HG03103 (cell line): ENCODE measurements at regions not wholly inside any gene's neighbourhood (a gene's known extent, or its start where the extent isn't known, plus 50 kb on each side); places are given as distances from the start of the nearest gene placed in this dataset.
"Not testable (repeated sequence)": the region's sequence is repeated elsewhere in the genome, so short reads cannot be mapped to it uniquely, and the experiment has no call there.

Source experiments
- ATAC-seq: cut with Tn5 transposase; IDR thresholded peaks from one replicate; pipeline ENCODE4 v1.9.1; 2021; ENCODE audit warnings: low read depth; ENCODE audit not compliant: unreplicated experiment

- ATAC-seq: no peak
Measured at GRCh38 chr12:63508543-63508942, 159.8 kb downstream of the DPY19L2 start.

GRCh38 chr12:63499567-63499966, 168.7 kb downstream of the DPY19L2 start:
- no peak for ATAC-seq

GRCh38 chr12:63498239-63498638, 170.1 kb downstream of the DPY19L2 start:
- no peak for ATAC-seq

- ATAC-seq: no peak
Measured at GRCh38 chr12:63496654-63497053, 171.6 kb downstream of the DPY19L2 start.

GRCh38 chr12:63495974-63496373, 172.3 kb downstream of the DPY19L2 start:
- no peak for ATAC-seq

GRCh38 chr12:63493357-63493756, 174.9 kb downstream of the DPY19L2 start:
- not testable (repeated sequence) for ATAC-seq

GRCh38 chr12:63480186-63480585, 188.1 kb downstream of the DPY19L2 start:
- ATAC-seq: no peak

- no peak for ATAC-seq
Measured at GRCh38 chr12:63470161-63470560, 198.1 kb downstream of the DPY19L2 start.

GRCh38 chr12:63467951-63468350, 200.3 kb downstream of the DPY19L2 start:
- ATAC-seq: no peak

GRCh38 chr12:63457857-63458256, 210.4 kb downstream of the DPY19L2 start:
- ATAC-seq: no peak

- ATAC-seq: no peak
Measured at GRCh38 chr12:63457428-63457827, 210.9 kb downstream of the DPY19L2 start.

GRCh38 chr12:63450816-63451215, 217.5 kb downstream of the DPY19L2 start:
- ATAC-seq: no peak

GRCh38 chr12:63450334-63450733, 218.0 kb downstream of the DPY19L2 start:
- no peak for ATAC-seq

GRCh38 chr12:63445224-63445880, 222.9 kb downstream of the DPY19L2 start:
- ATAC-seq: no peak

GRCh38 chr12:63440048-63440447, 228.2 kb downstream of the DPY19L2 start:
- no peak for ATAC-seq

GRCh38 chr12:63434384-63434783, 233.9 kb downstream of the DPY19L2 start:
- ATAC-seq: not testable (repeated sequence)

GRCh38 chr12:63427969-63428368, 240.3 kb downstream of the DPY19L2 start:
- not testable (repeated sequence) for ATAC-seq

GRCh38 chr12:63427029-63427428, 241.3 kb downstream of the DPY19L2 start:
- not testable (repeated sequence) for ATAC-seq

GRCh38 chr12:63424671-63425070, 243.6 kb downstream of the DPY19L2 start:
- no peak for ATAC-seq

- no peak for ATAC-seq
Measured at GRCh38 chr12:63423839-63424238, 244.5 kb downstream of the DPY19L2 start.

- peak; percentile 94 for ATAC-seq
Measured at GRCh38 chr12:63420206-63420644, 248.1 kb downstream of the DPY19L2 start.

GRCh38 chr12:63419154-63419553, 249.1 kb downstream of the DPY19L2 start:
- ATAC-seq: no peak

GRCh38 chr12:63416788-63417187, 251.5 kb downstream of the DPY19L2 start:
- ATAC-seq: no peak
